ENCODE measurements at regions not wholly inside any gene's neighbourhood (a gene's known extent, or its start where the extent isn't known, plus 50 kb on each side); places are given as distances from the start of the nearest gene placed in this dataset.
"Not testable (repeated sequence)": the region's sequence is repeated elsewhere in the genome, so short reads cannot be mapped to it uniquely, and the experiment has no call there.

GRCh38 chr4:149116806-149117205 lies 674.6 kb upstream of the NR3C2 start:
- no peak for ATAC-seq

GRCh38 chr4:149113804-149114430 lies 671.7 kb upstream of the NR3C2 start:
- no peak for ATAC-seq

- ATAC-seq: no peak
Measured at GRCh38 chr4:149112109-149112508, 669.9 kb upstream of the NR3C2 start.

- ATAC-seq: no peak
Measured at GRCh38 chr4:149110481-149110880, 668.3 kb upstream of the NR3C2 start.

DNA sequence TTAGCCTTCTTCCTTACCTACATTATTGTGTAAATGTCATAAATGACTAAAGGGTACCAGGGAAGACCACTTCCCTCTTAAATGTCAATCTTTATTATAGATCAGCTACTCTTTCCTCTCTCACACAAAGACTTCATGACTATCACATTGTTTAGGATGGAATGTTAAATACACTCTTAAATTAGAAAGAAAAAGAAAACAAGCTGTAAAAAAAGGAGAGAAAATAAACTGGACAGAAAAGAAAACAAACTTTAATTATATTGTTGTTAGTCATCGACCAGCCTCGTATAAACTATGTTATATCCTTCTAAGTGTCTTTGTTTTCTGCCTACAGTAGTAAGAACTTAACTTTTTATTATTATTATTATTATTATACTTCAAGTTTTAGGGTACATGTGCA lies 666.4 kb upstream of the NR3C2 start:
- ATAC-seq: no peak

GRCh38 chr4:149102765-149103164 lies 660.6 kb upstream of the NR3C2 start:
- no peak for ATAC-seq

DNA sequence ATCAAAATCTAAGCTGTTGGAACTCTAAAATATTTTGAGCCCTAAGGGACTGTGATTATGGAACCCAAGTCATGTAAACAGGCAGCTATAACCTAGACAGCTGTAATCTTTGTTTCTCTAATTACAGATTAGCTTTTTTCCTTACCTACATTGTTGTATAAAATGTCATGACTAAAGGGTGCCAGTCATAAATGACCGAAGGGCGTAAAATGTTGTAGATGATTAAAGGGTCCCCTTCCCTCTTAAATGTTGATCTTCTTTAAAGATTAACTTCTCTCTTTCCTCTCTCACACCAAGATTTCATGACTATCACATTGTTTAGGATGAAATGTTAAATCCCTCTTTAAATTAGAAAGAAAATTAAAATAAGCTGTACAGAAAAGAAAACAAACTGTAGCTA lies 659.4 kb upstream of the NR3C2 start:
- ATAC-seq: no peak

DNA sequence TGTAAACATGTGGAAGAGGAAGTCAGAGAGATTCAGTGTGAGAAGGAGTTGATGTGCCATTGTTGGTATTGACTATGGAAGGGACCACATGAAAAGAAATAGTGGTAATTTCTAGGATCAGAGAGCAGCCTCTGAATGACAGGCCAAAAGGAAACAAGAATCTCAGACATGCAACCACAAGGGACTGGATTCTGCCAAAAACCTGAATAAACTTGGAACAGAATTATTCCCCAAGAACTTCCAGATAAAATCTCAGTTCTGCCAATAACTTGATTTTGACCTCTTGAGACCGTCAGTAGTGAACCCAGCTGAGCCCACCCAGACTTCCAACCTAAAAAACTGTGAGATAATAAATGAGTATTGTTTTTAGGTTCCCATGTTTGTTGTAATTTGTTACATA lies 653.6 kb upstream of the NR3C2 start:
- no peak for ATAC-seq

- ATAC-seq: no peak
Measured at GRCh38 chr4:149095001-149095400, 652.8 kb upstream of the NR3C2 start.

- no peak for ATAC-seq
Measured at GRCh38 chr4:149084144-149084543, 641.9 kb upstream of the NR3C2 start.

GRCh38 chr4:149077181-149077580 lies 635.0 kb upstream of the NR3C2 start:
- ATAC-seq: no peak

GRCh38 chr4:149076401-149076800 lies 634.2 kb upstream of the NR3C2 start:
- ATAC-seq: no peak

- no peak for ATAC-seq
Measured at GRCh38 chr4:149072384-149072783, 630.2 kb upstream of the NR3C2 start.

DNA sequence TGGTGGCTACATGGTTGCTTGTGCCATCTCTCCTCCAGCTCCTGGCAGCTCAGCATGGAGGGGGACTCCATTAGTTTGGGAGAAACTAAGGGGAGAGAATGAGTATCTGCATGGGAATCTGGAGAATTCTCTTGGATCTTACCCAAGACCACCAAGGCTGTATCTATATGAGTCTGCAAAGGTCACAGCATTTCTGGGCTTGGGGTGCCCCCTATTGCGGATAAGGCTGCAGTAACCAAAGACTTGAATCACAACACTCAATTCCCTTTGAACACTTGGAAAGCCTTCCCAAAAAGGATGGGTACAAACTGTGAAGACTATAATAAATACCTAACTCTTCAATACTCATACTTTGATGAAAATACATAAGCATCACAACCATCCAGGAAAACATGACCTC lies 623.5 kb upstream of the NR3C2 start:
- ATAC-seq: no peak

GRCh38 chr4:149062997-149063396 lies 620.8 kb upstream of the NR3C2 start:
- ATAC-seq: no peak

DNA sequence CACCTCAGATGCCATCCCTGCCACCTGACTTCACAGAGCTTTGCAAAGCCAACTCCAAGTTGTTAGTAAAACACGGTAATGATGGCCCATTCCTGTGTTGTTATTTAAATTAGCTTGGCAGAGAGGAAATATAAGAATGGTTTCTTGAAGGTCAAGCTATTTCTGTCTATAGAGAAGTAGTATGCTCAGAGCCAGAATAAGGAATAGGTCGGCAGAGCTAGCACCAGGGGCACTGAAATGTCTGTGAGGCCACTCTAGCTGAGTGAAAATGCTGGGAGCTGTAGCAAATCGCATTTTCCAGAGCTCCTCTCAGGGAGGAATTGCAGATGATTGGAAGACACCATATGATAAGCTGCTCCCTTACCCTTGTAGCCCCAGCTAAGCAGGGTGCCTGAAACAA lies 615.4 kb upstream of the NR3C2 start:
- no peak for ATAC-seq

DNA sequence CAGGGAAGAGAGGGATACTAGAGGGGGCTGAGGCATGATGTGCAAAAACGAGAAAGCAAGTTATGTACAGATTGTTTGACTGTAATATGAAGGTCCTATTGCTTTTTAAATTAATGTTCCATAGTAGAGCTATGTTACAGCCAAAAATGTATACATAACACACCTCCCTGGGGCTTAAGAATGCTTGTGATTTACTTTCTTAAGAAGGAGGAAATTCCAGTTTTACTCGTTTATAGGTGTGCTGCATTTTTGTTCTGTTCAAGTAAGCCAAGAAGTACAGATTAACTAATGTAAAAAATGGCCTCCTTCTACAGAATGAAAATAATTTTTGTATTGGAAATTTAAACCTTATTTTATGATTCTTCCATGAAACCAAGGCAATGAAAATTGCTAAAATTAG lies 614.4 kb upstream of the NR3C2 start:
- ATAC-seq: no peak

- no peak for ATAC-seq
Measured at GRCh38 chr4:149055624-149056023, 613.4 kb upstream of the NR3C2 start.

- ATAC-seq: no peak
Measured at GRCh38 chr4:149050840-149051239, 608.6 kb upstream of the NR3C2 start.

DNA sequence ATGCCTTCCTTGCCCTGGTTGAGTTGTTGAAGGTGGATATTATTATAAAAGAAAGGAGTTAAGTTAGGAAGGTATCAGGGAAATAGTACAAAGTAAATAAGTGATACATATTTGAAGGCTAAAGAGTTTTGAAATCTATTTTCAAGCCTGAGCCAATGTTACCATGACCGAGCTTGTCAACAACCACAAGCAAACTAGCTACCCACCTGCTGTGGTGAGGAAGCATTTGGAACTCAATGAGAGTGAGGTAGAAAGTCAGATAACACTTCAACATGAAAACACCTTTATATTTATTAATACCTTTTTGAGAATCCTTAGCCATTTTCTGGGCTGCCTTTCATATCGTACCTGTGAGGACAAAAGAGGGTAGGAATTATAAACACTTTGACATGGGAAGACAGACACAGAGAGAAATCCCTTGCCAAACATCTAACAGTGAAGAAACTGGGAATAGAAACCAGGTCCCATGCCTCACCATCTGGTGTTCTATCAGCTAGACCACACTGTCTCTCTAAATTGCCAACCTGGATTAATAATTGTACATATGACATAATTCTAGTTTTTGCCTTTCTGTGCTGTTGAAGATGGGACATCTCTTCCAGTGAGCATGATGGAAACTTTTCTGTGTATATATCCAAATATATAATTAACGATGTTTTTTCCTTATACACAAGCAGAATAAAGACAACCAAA lies 606.4 kb upstream of the NR3C2 start:
- ATAC-seq: no peak

DNA sequence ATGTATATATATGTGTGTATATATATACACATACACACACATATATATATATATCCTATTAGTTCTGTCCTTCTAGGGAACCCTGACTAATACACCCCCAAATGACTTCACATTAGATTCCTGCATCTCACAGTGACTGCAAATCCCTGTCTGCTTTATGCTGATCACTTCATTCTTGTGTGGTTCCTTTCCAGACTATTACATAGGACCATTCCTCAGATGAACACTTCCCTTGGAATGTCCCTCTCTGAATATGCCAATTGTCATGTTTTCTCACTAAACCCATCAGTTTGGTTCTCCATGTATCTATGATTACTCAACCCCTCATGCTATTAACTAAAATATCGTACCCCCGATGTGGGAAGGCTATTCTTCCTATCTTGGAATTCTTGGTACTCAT lies 605.2 kb upstream of the NR3C2 start:
- no peak for ATAC-seq

- no peak for ATAC-seq
Measured at GRCh38 chr4:149045731-149046130, 603.5 kb upstream of the NR3C2 start.

GRCh38 chr4:149039786-149040185 lies 597.6 kb upstream of the NR3C2 start:
- not testable (repeated sequence) for ATAC-seq

GRCh38 chr4:149031399-149031798 lies 589.2 kb upstream of the NR3C2 start:
- ATAC-seq: no peak

Data from activated CD4-positive, CD25-positive, alpha-beta regulatory T cell treated with anti-CD3 and anti-CD28 coated beads, Interleukin-2, amount 50 U/mL, for 24 hours (primary cell).